ENCODE measurements at regions not wholly inside any gene's neighbourhood (a gene's known extent, or its start where the extent isn't known, plus 50 kb on each side); places are given as distances from the start of the nearest gene placed in this dataset.

GRCh38 chr16:48081656-48082055 lies 74.1 kb downstream of the ABCC12 start:
- Histone ChIP-seq H3K4me3 (no peak overlapping the region), H3K27ac (replicated peaks in 1 of 4) (no peak overlapping the region), H3K4me1 (peaks cover 0 to 2% (median 0%) of the 10 kb centered on the region in 4 donors), H3K27me3 (peaks cover 0 to 33% (median 0%) of the 10 kb centered on the region in 4 donors), H3K36me3 (no peaks in the 10 kb centered on the region), H3K9me3 (no peaks in the 10 kb centered on the region)
- WGBS: 77% methylated on average over 3 of the region's 3 CpGs
- no peak for DNase-seq (ENCODE audit: extremely low spot score)
- intact Hi-C loops (cut with DNase I): no loop called here
- TF ChIP-seq EP300 (IDR thresholded peaks at IDR 0.05) (no peak), POLR2A (IDR thresholded peaks at IDR 0.05; ENCODE audit: low read depth) (no peak), CTCF (IDR thresholded peaks at IDR 0.05) (no peak), POLR2AphosphoS5 (IDR thresholded peaks at IDR 0.05) (no peak)

- H3K9me3 ChIP-seq: no peaks in the 10 kb centered on the region
- peaks cover 0 to 4% (median 0%) of the 10 kb centered on the region in 4 donors for H3K27me3 ChIP-seq
- H3K4me3 ChIP-seq: no peak overlapping the region
- H3K27ac ChIP-seq (replicated peaks in 1 of 4): no peak overlapping the region
- H3K36me3 ChIP-seq: no peaks in the 10 kb centered on the region
- WGBS: 91% methylated on average over 2 of the region's 2 CpGs
- no peak for TF ChIP-seq POLR2A (IDR thresholded peaks at IDR 0.05; ENCODE audit: low read depth)
- TF ChIP-seq EP300 (IDR thresholded peaks at IDR 0.05): no peak
- no peak for TF ChIP-seq CTCF (IDR thresholded peaks at IDR 0.05)
- no peak for TF ChIP-seq POLR2AphosphoS5 (IDR thresholded peaks at IDR 0.05)
- H3K4me1 ChIP-seq: no peaks in the 10 kb centered on the region
- no peak for DNase-seq (ENCODE audit: extremely low spot score)
- intact Hi-C loops (cut with DNase I): no loop called here
Observed at GRCh38 chr16:48076455-48077012, 79.3 kb downstream of the ABCC12 start.

GRCh38 chr16:48075398-48075797 lies 80.4 kb downstream of the ABCC12 start:
- H3K4me1 ChIP-seq: no peaks in the 10 kb centered on the region
- 90% methylated on average over 3 of the region's 3 CpGs for WGBS
- no peak for DNase-seq (ENCODE audit: extremely low spot score)
- TF ChIP-seq CTCF (IDR thresholded peaks at IDR 0.05): no peak
- no peak for TF ChIP-seq POLR2A (IDR thresholded peaks at IDR 0.05; ENCODE audit: low read depth)
- no peak for TF ChIP-seq POLR2AphosphoS5 (IDR thresholded peaks at IDR 0.05)
- no peaks in the 10 kb centered on the region for H3K27me3 ChIP-seq
- no peaks in the 10 kb centered on the region for H3K9me3 ChIP-seq
- intact Hi-C loops (cut with DNase I): no loop called here
- no peaks in the 10 kb centered on the region for H3K36me3 ChIP-seq
- H3K4me3 ChIP-seq: no peak overlapping the region
- no peak overlapping the region for H3K27ac ChIP-seq (replicated peaks in 1 of 4)

GRCh38 chr16:48067388-48067787 lies 88.4 kb downstream of the ABCC12 start:
- 75% methylated on average over 2 of the region's 2 CpGs for WGBS
- intact Hi-C loops (cut with DNase I): no loop called here

More at GRCh38 chr16:48067388-48067787, 88.4 kb downstream of the ABCC12 start:
- Histone ChIP-seq H3K27ac (replicated peaks in 1 of 4) (no peak overlapping the region), H3K27me3 (no peaks in the 10 kb centered on the region), H3K4me1 (no peaks in the 10 kb centered on the region), H3K9me3 (no peaks in the 10 kb centered on the region), H3K4me3 (no peak overlapping the region), H3K36me3 (no peaks in the 10 kb centered on the region)
- TF ChIP-seq EP300 (IDR thresholded peaks at IDR 0.05) (no peak), POLR2A (IDR thresholded peaks at IDR 0.05; ENCODE audit: low read depth) (no peak), POLR2AphosphoS5 (IDR thresholded peaks at IDR 0.05) (no peak), CTCF (IDR thresholded peaks at IDR 0.05) (no peak)
- DNase-seq (ENCODE audit: extremely low spot score): no peak

Data from esophagus muscularis mucosa (tissue), 4 donors.